ENCODE measurements at regions not wholly inside any gene's neighbourhood (a gene's known extent, or its start where the extent isn't known, plus 50 kb on each side); places are given as distances from the start of the nearest gene placed in this dataset.

GRCh38 chr14:40072175-40072574 lies 639.9 kb upstream of the FBXO33 start:
- CTCF ChIA-PET, result no interaction called here
- Mint-ChIP-seq H3K27ac (no peak overlapping the region), H3K4me3 (no peak overlapping the region), H3K4me1 (ENCODE audit: low read depth) (no peaks in the 10 kb centered on the region), H3K9me3 (no peaks in the 10 kb centered on the region), H3K27me3 (no peaks in the 10 kb centered on the region), H3K36me3 (ENCODE audit: low read depth) (no peaks in the 10 kb centered on the region)
- intact Hi-C loops (cut with micrococcal nuclease), result no loop called here
- TF ChIP-seq, protein P1, sequence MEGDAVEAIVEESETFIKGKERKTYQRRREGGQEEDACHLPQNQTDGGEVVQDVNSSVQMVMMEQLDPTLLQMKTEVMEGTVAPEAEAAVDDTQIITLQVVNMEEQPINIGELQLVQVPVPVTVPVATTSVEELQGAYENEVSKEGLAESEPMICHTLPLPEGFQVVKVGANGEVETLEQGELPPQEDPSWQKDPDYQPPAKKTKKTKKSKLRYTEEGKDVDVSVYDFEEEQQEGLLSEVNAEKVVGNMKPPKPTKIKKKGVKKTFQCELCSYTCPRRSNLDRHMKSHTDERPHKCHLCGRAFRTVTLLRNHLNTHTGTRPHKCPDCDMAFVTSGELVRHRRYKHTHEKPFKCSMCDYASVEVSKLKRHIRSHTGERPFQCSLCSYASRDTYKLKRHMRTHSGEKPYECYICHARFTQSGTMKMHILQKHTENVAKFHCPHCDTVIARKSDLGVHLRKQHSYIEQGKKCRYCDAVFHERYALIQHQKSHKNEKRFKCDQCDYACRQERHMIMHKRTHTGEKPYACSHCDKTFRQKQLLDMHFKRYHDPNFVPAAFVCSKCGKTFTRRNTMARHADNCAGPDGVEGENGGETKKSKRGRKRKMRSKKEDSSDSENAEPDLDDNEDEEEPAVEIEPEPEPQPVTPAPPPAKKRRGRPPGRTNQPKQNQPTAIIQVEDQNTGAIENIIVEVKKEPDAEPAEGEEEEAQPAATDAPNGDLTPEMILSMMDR (IDR thresholded peaks at IDR 0.05), result no peak
- DNase-seq, result no peak
- no peak for ATAC-seq
- POLR2A ChIA-PET, result no interaction called here

DNA sequence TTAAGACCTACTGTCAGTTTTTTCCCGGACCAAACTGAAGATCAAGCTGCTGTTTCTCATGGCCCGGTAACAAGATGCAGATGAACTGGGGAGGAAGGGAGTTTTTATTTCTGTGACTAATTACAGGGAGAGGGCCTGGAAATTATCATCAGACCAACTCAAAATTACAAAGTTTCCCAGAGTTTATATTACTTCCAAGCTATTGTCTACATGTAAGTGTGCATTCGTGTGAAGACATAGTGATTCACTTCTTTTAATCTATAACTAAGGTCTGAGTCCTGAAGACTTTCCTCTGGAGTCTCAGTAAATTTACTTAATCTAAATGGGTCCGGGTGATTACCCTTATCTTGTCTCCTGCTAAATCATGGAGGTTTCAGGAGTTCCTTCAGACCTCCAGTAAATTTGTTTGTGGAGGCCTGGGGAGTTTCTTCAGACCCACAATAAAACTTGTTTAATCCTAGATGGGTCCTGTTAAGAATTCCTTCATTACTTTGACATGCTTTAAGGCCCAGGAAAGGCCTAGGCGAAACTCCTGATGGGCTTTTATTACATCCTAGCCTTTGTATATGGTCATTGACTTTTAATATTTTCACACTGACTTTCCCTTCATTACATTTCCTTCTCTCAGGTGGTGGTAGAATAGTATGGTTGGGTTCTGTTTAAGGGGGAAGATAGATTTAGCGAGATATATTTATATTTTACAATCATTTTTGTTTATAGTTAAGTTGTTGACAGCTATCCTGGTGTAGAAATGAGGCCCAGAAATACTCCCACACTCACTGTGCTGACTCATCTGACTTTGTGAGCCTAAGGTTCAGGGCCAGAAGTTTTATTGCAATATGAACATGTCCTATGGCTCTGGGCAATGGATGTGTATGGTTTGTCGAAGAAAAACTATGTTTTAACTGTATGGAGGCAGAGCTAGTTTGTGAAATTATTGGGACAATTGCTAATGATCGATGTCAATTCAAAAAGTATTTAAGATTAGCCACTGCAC lies 627.0 kb upstream of the FBXO33 start:
- ChIA-PET POLR2A (interaction anchor here (0.6 kb wide), 1 partner anchor 122 kb away, joined by 3 read pairs; no protein-coding TSS in a partner anchor), CTCF (no interaction called here)
- H3K36me3 Mint-ChIP-seq (ENCODE audit: low read depth), result no peaks in the 10 kb centered on the region
- ATAC-seq (no peak), DNase-seq (no peak)
- no peaks in the 10 kb centered on the region for H3K4me1 Mint-ChIP-seq (ENCODE audit: low read depth)
- intact Hi-C loops (cut with micrococcal nuclease), result no loop called here
- H3K27me3 Mint-ChIP-seq, result no peaks in the 10 kb centered on the region
- TF ChIP-seq, protein P1 (IDR thresholded peaks at IDR 0.05), result no peak
- no peaks in the 10 kb centered on the region for H3K9me3 Mint-ChIP-seq
- no peak overlapping the region for H3K4me3 Mint-ChIP-seq
- no peak overlapping the region for H3K27ac Mint-ChIP-seq

GRCh38 chr14:40053416-40053815 lies 621.2 kb upstream of the FBXO33 start:
- intact Hi-C loops (cut with micrococcal nuclease), result no loop called here
- ATAC-seq (no peak), DNase-seq (no peak)
- ChIA-PET CTCF (no interaction called here), POLR2A (no interaction called here)
- Mint-ChIP-seq H3K9me3 (no peaks in the 10 kb centered on the region), H3K4me3 (no peak overlapping the region), H3K36me3 (ENCODE audit: low read depth) (no peaks in the 10 kb centered on the region), H3K27me3 (no peaks in the 10 kb centered on the region), H3K4me1 (ENCODE audit: low read depth) (no peaks in the 10 kb centered on the region), H3K27ac (no peak overlapping the region)
- TF ChIP-seq, protein P1 (IDR thresholded peaks at IDR 0.05), result no peak

DNA sequence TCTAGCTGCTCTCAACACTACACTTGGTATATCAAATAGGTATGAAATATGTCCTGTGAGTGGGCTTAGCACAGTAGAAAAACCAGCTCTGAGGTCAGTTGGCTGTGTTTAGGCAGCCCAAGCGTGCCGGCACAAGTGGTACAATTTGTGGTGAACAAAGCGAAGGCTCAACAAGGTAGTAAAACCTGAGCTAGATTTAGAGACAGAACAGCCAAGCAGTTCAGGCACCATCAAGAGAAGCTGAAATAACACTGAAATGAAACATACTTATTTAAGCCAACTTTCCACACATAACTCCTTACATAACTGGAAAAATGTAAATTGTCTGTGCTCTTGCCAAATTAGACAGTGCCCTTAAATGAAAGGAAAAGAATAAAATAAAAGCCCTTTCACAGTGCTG lies 596.8 kb upstream of the FBXO33 start:
- CTCF ChIA-PET, result no interaction called here
- no peaks in the 10 kb centered on the region for H3K36me3 Mint-ChIP-seq (ENCODE audit: low read depth)
- TF ChIP-seq, protein P1 (IDR thresholded peaks at IDR 0.05), result no peak
- H3K9me3 Mint-ChIP-seq, result no peaks in the 10 kb centered on the region
- intact Hi-C loops (cut with micrococcal nuclease), result no loop called here
- no peak overlapping the region for H3K4me3 Mint-ChIP-seq
- no peaks in the 10 kb centered on the region for H3K4me1 Mint-ChIP-seq (ENCODE audit: low read depth)
- POLR2A ChIA-PET, result no interaction called here
- no peak overlapping the region for H3K27ac Mint-ChIP-seq
- DNase-seq (no peak), ATAC-seq (no peak)
- no peaks in the 10 kb centered on the region for H3K27me3 Mint-ChIP-seq

DNA sequence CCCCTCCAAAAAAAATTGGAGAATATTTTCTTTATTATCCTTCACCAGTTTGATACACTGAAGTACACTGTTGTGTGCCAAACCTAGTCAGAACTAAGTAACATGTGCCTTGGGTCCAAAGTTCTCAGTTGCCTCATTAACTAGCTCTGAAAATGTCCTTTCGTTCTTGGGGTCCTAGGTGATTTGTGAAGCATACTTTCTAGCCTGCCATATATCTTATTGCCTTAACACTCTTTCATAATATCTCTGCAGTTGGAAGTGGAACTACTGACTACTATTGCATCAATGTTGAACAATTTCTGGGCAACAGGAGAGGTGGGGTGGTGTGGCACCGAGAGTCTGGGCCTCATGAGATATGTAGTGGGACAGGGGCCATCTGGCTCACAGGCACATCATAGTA lies 592.9 kb upstream of the FBXO33 start:
- no peak for ATAC-seq
- TF ChIP-seq, protein P1 (IDR thresholded peaks at IDR 0.05), result no peak
- no peak overlapping the region for H3K27ac Mint-ChIP-seq
- no peaks in the 10 kb centered on the region for H3K4me1 Mint-ChIP-seq (ENCODE audit: low read depth)
- peaks cover 3% of the 10 kb centered on the region for H3K9me3 Mint-ChIP-seq
- ChIA-PET CTCF (no interaction called here), POLR2A (no interaction called here)
- DNase-seq, result no peak
- H3K4me3 Mint-ChIP-seq, result no peak overlapping the region
- intact Hi-C loops (cut with micrococcal nuclease), result no loop called here
- no peaks in the 10 kb centered on the region for H3K36me3 Mint-ChIP-seq (ENCODE audit: low read depth)
- H3K27me3 Mint-ChIP-seq, result no peaks in the 10 kb centered on the region
